ENCODE measurements at regions not wholly inside any gene's neighbourhood (a gene's known extent, or its start where the extent isn't known, plus 50 kb on each side); places are given as distances from the start of the nearest gene placed in this dataset.

GRCh38 chr4:85274955-85275354 lies 200.0 kb upstream of the ARHGAP24 start:
- TF ChIP-seq TOX (CRISPR knock-in tag; IDR thresholded peaks at IDR 0.05; ENCODE audit: borderline replicate concordance) (no peak), PATZ1 (CRISPR knock-in tag; IDR thresholded peaks at IDR 0.05; ENCODE audit: borderline replicate concordance) (no peak)
